ENCODE measurements at regions not wholly inside any gene's neighbourhood (a gene's known extent, or its start where the extent isn't known, plus 50 kb on each side); places are given as distances from the start of the nearest gene placed in this dataset.
"Not testable (repeated sequence)": the region's sequence is repeated elsewhere in the genome, so short reads cannot be mapped to it uniquely, and the experiment has no call there.

DNA sequence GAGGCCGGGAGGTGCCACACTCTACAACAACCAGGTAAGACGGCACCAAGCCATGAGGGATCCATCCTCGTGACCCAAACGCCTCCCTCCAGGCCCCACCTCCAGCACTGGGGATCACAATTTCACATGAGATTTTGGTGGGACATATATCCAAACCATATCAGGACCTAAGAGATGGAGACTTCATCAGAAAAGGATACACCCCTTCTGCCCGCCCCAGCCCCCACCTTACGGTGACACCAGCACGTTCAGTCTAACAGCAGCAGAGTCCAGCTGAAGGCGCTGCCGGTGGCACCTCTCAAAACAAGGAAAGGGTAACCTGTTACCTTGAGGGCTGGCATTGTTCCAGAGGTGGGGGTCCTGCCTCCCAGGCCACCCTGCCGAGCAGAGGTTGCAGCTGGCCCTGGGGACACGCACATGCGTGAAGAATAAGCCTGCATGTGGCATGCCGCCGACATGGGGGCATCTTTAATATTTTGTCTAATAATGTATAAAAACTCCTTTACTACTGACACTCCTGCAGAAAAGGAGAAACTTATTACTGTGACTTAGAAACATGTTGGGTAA lies 154.4 kb downstream of the GALR1 start:
- H4K20me1 ChIP-seq (ENCODE audit: control insufficient read depth, extremely low read depth, insufficient read depth, low read length) = no peaks in the 10 kb centered on the region
- no peak overlapping the region for H3K4me3 ChIP-seq (replicated peaks in 1 of 4; ENCODE audit: control extremely low read depth in 1 of 4, insufficient read depth in 1 of 4, low read depth in 3 of 4, low read length in 4 of 4)
- H3K4me2 ChIP-seq (ENCODE audit: extremely low read depth, insufficient read depth, low read length) = no peak overlapping the region
- no peak overlapping the region for H3K9ac ChIP-seq (ENCODE audit: insufficient read depth, low read length)
- H3K27me3 ChIP-seq (ENCODE audit: control insufficient read depth, insufficient read depth, low read length) = no peaks in the 10 kb centered on the region
- no peak for DNase-seq (ENCODE audit: low read depth in 2 of 2)
- H3K79me2 ChIP-seq (ENCODE audit: control insufficient read depth, insufficient read depth, low read length) = no peaks in the 10 kb centered on the region
- no peak overlapping the region for H3K27ac ChIP-seq (ENCODE audit: insufficient read depth, low read length)
- H2AFZ ChIP-seq (ENCODE audit: low read length) = no peak overlapping the region
- H3K36me3 ChIP-seq (ENCODE audit: control insufficient read depth, insufficient read depth, low read length) = no peaks in the 10 kb centered on the region
- no peaks in the 10 kb centered on the region for H3K9me3 ChIP-seq (ENCODE audit: control insufficient read depth, insufficient read depth, low read depth, low read length)
- H3K4me1 ChIP-seq (ENCODE audit: control insufficient read depth, extremely low read depth, insufficient read depth, low read length) = no peaks in the 10 kb centered on the region
- TF ChIP-seq CTCF (conservative IDR thresholded peaks at IDR 0.05 in 1 of 2, IDR thresholded peaks at IDR 0.05 in 1 of 2; ENCODE audit: low read depth in 1 of 2, low read length in 2 of 2) = no peak
- no peak for TF ChIP-seq EZH2 (IDR thresholded peaks at IDR 0.05; ENCODE audit: low read length, missing control alignments)

DNA sequence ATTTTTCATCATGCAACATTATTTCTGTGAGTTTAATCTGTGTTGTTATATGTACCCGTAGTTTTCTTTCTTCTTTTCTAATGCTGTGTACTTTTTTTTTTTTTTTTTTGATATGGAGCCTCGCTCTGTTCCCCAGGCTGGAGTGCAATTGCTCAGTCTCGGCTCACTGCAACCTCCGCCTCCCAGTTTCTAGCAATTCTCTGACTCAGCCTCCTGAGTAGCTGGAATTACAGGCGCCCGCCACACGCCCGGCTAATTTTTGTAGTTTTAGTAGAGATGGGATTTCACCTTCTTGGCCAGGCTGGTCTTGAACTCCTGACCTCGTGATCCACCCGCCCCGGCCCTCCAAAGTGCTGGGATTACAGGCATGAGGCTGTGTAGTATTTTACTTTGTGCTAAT lies 155.4 kb downstream of the GALR1 start:
- H3K27me3 ChIP-seq (ENCODE audit: control insufficient read depth, insufficient read depth, low read length) = no peaks in the 10 kb centered on the region
- H3K4me3 ChIP-seq (replicated peaks in 1 of 4; ENCODE audit: control extremely low read depth in 1 of 4, insufficient read depth in 1 of 4, low read depth in 3 of 4, low read length in 4 of 4) = no peak overlapping the region
- no peak overlapping the region for H3K27ac ChIP-seq (ENCODE audit: insufficient read depth, low read length)
- H3K9me3 ChIP-seq (ENCODE audit: control insufficient read depth, insufficient read depth, low read depth, low read length) = no peaks in the 10 kb centered on the region
- no peak overlapping the region for H3K4me2 ChIP-seq (ENCODE audit: extremely low read depth, insufficient read depth, low read length)
- no peak overlapping the region for H2AFZ ChIP-seq (ENCODE audit: low read length)
- no peak for DNase-seq (ENCODE audit: low read depth in 2 of 2)
- no peaks in the 10 kb centered on the region for H3K79me2 ChIP-seq (ENCODE audit: control insufficient read depth, insufficient read depth, low read length)
- H3K4me1 ChIP-seq (ENCODE audit: control insufficient read depth, extremely low read depth, insufficient read depth, low read length) = no peaks in the 10 kb centered on the region
- no peak overlapping the region for H3K9ac ChIP-seq (ENCODE audit: insufficient read depth, low read length)
- no peak for TF ChIP-seq EZH2 (IDR thresholded peaks at IDR 0.05; ENCODE audit: low read length, missing control alignments)
- TF ChIP-seq CTCF (conservative IDR thresholded peaks at IDR 0.05 in 1 of 2, IDR thresholded peaks at IDR 0.05 in 1 of 2; ENCODE audit: low read depth in 1 of 2, low read length in 2 of 2) = no peak
- H4K20me1 ChIP-seq (ENCODE audit: control insufficient read depth, extremely low read depth, insufficient read depth, low read length) = no peaks in the 10 kb centered on the region
- no peaks in the 10 kb centered on the region for H3K36me3 ChIP-seq (ENCODE audit: control insufficient read depth, insufficient read depth, low read length)

DNA sequence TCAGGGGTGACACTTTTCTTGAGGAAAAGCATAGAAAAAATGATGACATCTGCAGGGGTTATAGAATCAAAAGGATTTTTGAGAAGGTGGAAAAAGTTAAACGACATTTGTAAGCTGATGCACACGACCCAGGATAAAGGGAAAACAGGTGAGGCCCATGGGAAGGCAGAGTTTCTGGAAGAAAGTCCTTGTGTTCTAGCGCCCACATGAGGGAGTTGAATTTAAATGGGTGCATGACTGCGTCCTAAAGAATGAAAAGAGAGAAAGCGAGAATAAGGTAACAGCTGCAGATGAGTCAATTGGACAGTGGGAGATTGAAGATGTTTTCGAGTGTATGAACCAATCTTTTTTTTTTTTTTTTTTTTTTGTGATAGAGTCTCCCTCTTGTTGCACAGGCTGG lies 158.1 kb downstream of the GALR1 start:
- no peaks in the 10 kb centered on the region for H3K27me3 ChIP-seq (ENCODE audit: control insufficient read depth, insufficient read depth, low read length)
- TF ChIP-seq EZH2 (IDR thresholded peaks at IDR 0.05; ENCODE audit: low read length, missing control alignments) (no peak), CTCF (conservative IDR thresholded peaks at IDR 0.05 in 1 of 2, IDR thresholded peaks at IDR 0.05 in 1 of 2; ENCODE audit: low read depth in 1 of 2, low read length in 2 of 2) (no peak)
- H3K4me1 ChIP-seq (ENCODE audit: control insufficient read depth, extremely low read depth, insufficient read depth, low read length) = no peaks in the 10 kb centered on the region
- no peaks in the 10 kb centered on the region for H3K36me3 ChIP-seq (ENCODE audit: control insufficient read depth, insufficient read depth, low read length)
- no peak overlapping the region for H2AFZ ChIP-seq (ENCODE audit: low read length)
- DNase-seq (ENCODE audit: low read depth in 2 of 2) = no peak
- no peaks in the 10 kb centered on the region for H4K20me1 ChIP-seq (ENCODE audit: control insufficient read depth, extremely low read depth, insufficient read depth, low read length)
- H3K9ac ChIP-seq (ENCODE audit: insufficient read depth, low read length) = no peak overlapping the region
- no peaks in the 10 kb centered on the region for H3K9me3 ChIP-seq (ENCODE audit: control insufficient read depth, insufficient read depth, low read depth, low read length)
- no peak overlapping the region for H3K27ac ChIP-seq (ENCODE audit: insufficient read depth, low read length)
- no peak overlapping the region for H3K4me2 ChIP-seq (ENCODE audit: extremely low read depth, insufficient read depth, low read length)
- H3K4me3 ChIP-seq (replicated peaks in 1 of 4; ENCODE audit: control extremely low read depth in 1 of 4, insufficient read depth in 1 of 4, low read depth in 3 of 4, low read length in 4 of 4) = no peak overlapping the region
- H3K79me2 ChIP-seq (ENCODE audit: control insufficient read depth, insufficient read depth, low read length) = no peaks in the 10 kb centered on the region

GRCh38 chr18:77421546-77421945 lies 171.9 kb downstream of the GALR1 start:
- not testable (repeated sequence) for H4K20me1 ChIP-seq (ENCODE audit: control insufficient read depth, extremely low read depth, insufficient read depth, low read length); H3K9ac ChIP-seq (ENCODE audit: insufficient read depth, low read length); H3K4me3 ChIP-seq (replicated peaks in 1 of 4; ENCODE audit: control extremely low read depth in 1 of 4, insufficient read depth in 1 of 4, low read depth in 3 of 4, low read length in 4 of 4); H3K4me2 ChIP-seq (ENCODE audit: extremely low read depth, insufficient read depth, low read length); DNase-seq (ENCODE audit: low read depth in 2 of 2); H3K79me2 ChIP-seq (ENCODE audit: control insufficient read depth, insufficient read depth, low read length); H3K9me3 ChIP-seq (ENCODE audit: control insufficient read depth, insufficient read depth, low read depth, low read length); H3K27ac ChIP-seq (ENCODE audit: insufficient read depth, low read length); H2AFZ ChIP-seq (ENCODE audit: low read length); H3K27me3 ChIP-seq (ENCODE audit: control insufficient read depth, insufficient read depth, low read length); H3K36me3 ChIP-seq (ENCODE audit: control insufficient read depth, insufficient read depth, low read length); H3K4me1 ChIP-seq (ENCODE audit: control insufficient read depth, extremely low read depth, insufficient read depth, low read length)

Data from fibroblast of lung (primary cell).